ENCODE measurements at regions not wholly inside any gene's neighbourhood (a gene's known extent, or its start where the extent isn't known, plus 50 kb on each side); places are given as distances from the start of the nearest gene placed in this dataset.
"Not testable (repeated sequence)": the region's sequence is repeated elsewhere in the genome, so short reads cannot be mapped to it uniquely, and the experiment has no call there.

GRCh38 chr1:215023155-215023832, 59.2 kb upstream of the KCNK2 start:
- H3K9me3 ChIP-seq (ENCODE audit: insufficient read depth, low read depth, low read length), result no peaks in the 10 kb centered on the region
- no peak overlapping the region for H3K9ac ChIP-seq (ENCODE audit: low read length)
- H3K4me1 Mint-ChIP-seq (ENCODE audit: low read depth, unreplicated experiment), result peaks cover 1% of the 10 kb centered on the region
- no peak overlapping the region for H3K27ac ChIP-seq (ENCODE audit: low read depth, low read length)
- FAIRE-seq (peak; percentile 5), DNase-seq (ENCODE audit: low read depth) (no peak)
- no peak overlapping the region for H3K4me2 ChIP-seq (ENCODE audit: low read length)
- H4K20me1 ChIP-seq (ENCODE audit: insufficient read depth, low read length), result no peaks in the 10 kb centered on the region
- H3K27ac Mint-ChIP-seq (ENCODE audit: unreplicated experiment), result no peak overlapping the region
- TF ChIP-seq, protein P1, sequence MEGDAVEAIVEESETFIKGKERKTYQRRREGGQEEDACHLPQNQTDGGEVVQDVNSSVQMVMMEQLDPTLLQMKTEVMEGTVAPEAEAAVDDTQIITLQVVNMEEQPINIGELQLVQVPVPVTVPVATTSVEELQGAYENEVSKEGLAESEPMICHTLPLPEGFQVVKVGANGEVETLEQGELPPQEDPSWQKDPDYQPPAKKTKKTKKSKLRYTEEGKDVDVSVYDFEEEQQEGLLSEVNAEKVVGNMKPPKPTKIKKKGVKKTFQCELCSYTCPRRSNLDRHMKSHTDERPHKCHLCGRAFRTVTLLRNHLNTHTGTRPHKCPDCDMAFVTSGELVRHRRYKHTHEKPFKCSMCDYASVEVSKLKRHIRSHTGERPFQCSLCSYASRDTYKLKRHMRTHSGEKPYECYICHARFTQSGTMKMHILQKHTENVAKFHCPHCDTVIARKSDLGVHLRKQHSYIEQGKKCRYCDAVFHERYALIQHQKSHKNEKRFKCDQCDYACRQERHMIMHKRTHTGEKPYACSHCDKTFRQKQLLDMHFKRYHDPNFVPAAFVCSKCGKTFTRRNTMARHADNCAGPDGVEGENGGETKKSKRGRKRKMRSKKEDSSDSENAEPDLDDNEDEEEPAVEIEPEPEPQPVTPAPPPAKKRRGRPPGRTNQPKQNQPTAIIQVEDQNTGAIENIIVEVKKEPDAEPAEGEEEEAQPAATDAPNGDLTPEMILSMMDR (IDR thresholded peaks at IDR 0.05; ENCODE audit: insufficient read depth, low read depth, low read length), result no peak
- TF ChIP-seq EZH2 (IDR thresholded peaks at IDR 0.05; ENCODE audit: insufficient read depth, low read length), result no peak
- peaks cover 4% of the 10 kb centered on the region for H3K4me1 ChIP-seq (ENCODE audit: insufficient read depth, low read length)
- H3K36me3 ChIP-seq (ENCODE audit: insufficient read depth, low read length), result no peaks in the 10 kb centered on the region
- H3K36me3 Mint-ChIP-seq (ENCODE audit: low read depth, unreplicated experiment), result no peaks in the 10 kb centered on the region
- no peak overlapping the region for H2AFZ ChIP-seq (ENCODE audit: low read depth, low read length)
- H3K4me3 Mint-ChIP-seq (ENCODE audit: unreplicated experiment), result no peak overlapping the region
- no peaks in the 10 kb centered on the region for H3K27me3 Mint-ChIP-seq (ENCODE audit: low read depth, unreplicated experiment)
- H3K79me2 ChIP-seq (ENCODE audit: insufficient read depth, low read length), result no peaks in the 10 kb centered on the region
- peaks cover 2% of the 10 kb centered on the region for H3K9me3 Mint-ChIP-seq (ENCODE audit: unreplicated experiment)
- H3K4me3 ChIP-seq (ENCODE audit: insufficient read depth, low read depth, low read length), result no peak overlapping the region
- no peaks in the 10 kb centered on the region for H3K27me3 ChIP-seq (ENCODE audit: insufficient read depth, low read length)

DNA sequence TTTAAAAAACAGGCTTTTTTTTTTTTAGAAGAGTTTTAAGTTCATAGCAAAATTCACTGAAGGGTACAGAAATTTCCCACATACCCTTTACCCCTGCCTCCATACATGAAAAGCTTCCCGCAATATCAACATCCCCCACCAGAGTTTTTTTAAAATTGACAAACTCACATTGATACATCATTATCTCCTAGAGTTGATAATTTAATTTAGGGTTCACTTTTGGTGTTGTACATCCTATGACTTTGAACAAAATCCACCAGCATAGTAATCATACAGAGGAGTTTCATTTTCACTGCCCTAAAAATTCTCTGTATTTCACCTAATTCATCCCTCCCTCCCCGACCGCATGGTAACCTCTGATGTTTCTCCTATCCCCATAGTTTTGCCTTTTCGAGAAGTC, 53.6 kb upstream of the KCNK2 start:
- no peak for TF ChIP-seq EZH2 (IDR thresholded peaks at IDR 0.05; ENCODE audit: insufficient read depth, low read length)
- TF ChIP-seq, protein P1 (IDR thresholded peaks at IDR 0.05; ENCODE audit: insufficient read depth, low read depth, low read length), result no peak
- DNase-seq (ENCODE audit: low read depth) (no peak), FAIRE-seq (no peak)
- no peak overlapping the region for H3K27ac ChIP-seq (ENCODE audit: low read depth, low read length)
- no peaks in the 10 kb centered on the region for H3K9me3 Mint-ChIP-seq (ENCODE audit: unreplicated experiment)
- no peaks in the 10 kb centered on the region for H3K79me2 ChIP-seq (ENCODE audit: insufficient read depth, low read length)
- H3K36me3 Mint-ChIP-seq (ENCODE audit: low read depth, unreplicated experiment), result no peaks in the 10 kb centered on the region
- no peaks in the 10 kb centered on the region for H3K4me1 Mint-ChIP-seq (ENCODE audit: low read depth, unreplicated experiment)
- no peak overlapping the region for H2AFZ ChIP-seq (ENCODE audit: low read depth, low read length)
- no peaks in the 10 kb centered on the region for H3K36me3 ChIP-seq (ENCODE audit: insufficient read depth, low read length)
- H3K27me3 Mint-ChIP-seq (ENCODE audit: low read depth, unreplicated experiment), result no peaks in the 10 kb centered on the region
- H3K4me3 ChIP-seq (ENCODE audit: insufficient read depth, low read depth, low read length), result no peak overlapping the region
- H3K4me2 ChIP-seq (ENCODE audit: low read length), result no peak overlapping the region
- H3K9ac ChIP-seq (ENCODE audit: low read length), result no peak overlapping the region
- no peaks in the 10 kb centered on the region for H3K4me1 ChIP-seq (ENCODE audit: insufficient read depth, low read length)
- no peaks in the 10 kb centered on the region for H3K9me3 ChIP-seq (ENCODE audit: insufficient read depth, low read depth, low read length)
- H4K20me1 ChIP-seq (ENCODE audit: insufficient read depth, low read length), result no peaks in the 10 kb centered on the region
- H3K4me3 Mint-ChIP-seq (ENCODE audit: unreplicated experiment), result no peak overlapping the region
- H3K27ac Mint-ChIP-seq (ENCODE audit: unreplicated experiment), result no peak overlapping the region
- H3K27me3 ChIP-seq (ENCODE audit: insufficient read depth, low read length), result no peaks in the 10 kb centered on the region

DNA sequence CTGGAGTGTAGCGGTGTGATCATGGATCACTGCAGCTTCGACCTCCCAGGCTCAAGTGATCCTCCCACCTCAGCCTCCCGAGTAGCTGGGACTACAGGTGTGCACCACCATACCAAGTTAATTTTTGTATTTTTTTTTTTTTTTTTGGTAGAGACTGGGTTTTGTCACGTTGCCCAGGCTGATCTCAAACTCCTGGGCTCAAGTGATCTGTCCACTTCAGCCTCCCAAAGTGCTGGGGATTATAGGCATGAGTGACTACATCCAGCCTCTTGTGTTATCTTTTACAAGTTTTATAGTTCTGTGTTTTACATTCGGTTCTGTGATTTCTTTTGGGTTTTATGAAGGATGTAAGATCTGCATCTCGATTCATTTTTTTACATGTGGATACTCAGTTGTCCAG, 52.0 kb upstream of the KCNK2 start:
- not testable (repeated sequence) for H3K4me1 Mint-ChIP-seq (ENCODE audit: low read depth, unreplicated experiment); H3K9me3 ChIP-seq (ENCODE audit: insufficient read depth, low read depth, low read length); FAIRE-seq; H3K9ac ChIP-seq (ENCODE audit: low read length); H3K4me3 ChIP-seq (ENCODE audit: insufficient read depth, low read depth, low read length); H3K4me2 ChIP-seq (ENCODE audit: low read length); H4K20me1 ChIP-seq (ENCODE audit: insufficient read depth, low read length); H3K36me3 Mint-ChIP-seq (ENCODE audit: low read depth, unreplicated experiment); H3K27me3 Mint-ChIP-seq (ENCODE audit: low read depth, unreplicated experiment); DNase-seq (ENCODE audit: low read depth); H3K27me3 ChIP-seq (ENCODE audit: insufficient read depth, low read length); H3K27ac ChIP-seq (ENCODE audit: low read depth, low read length); H2AFZ ChIP-seq (ENCODE audit: low read depth, low read length); H3K36me3 ChIP-seq (ENCODE audit: insufficient read depth, low read length); H3K79me2 ChIP-seq (ENCODE audit: insufficient read depth, low read length); H3K27ac Mint-ChIP-seq (ENCODE audit: unreplicated experiment); H3K4me1 ChIP-seq (ENCODE audit: insufficient read depth, low read length); H3K4me3 Mint-ChIP-seq (ENCODE audit: unreplicated experiment); H3K9me3 Mint-ChIP-seq (ENCODE audit: unreplicated experiment)

All from astrocyte (in vitro differentiated cells and primary cell).